CD4-positive, alpha-beta T cell (primary cell): ENCODE measurements at regions not wholly inside any gene's neighbourhood (a gene's known extent, or its start where the extent isn't known, plus 50 kb on each side); places are given as distances from the start of the nearest gene placed in this dataset.

ENCODE experiments used
- ATAC-seq: fragments of 200-7000 bp; cut with Tn5 transposase; one replicate; pipeline ENCODE4 v1.10.0; 2022; ENCODE audit warnings: mild to moderate bottlenecking; ENCODE audit not compliant: poor library complexity
- CTCF ChIA-PET: fragments of 350-600 bp; sonication (Branson Sonifier 250); formaldehyde crosslinking; loops from one replicate; lab custom pipeline; 2021; ENCODE audit warnings: antibody characterized with exemption, inconsistent platforms; lab: Charles Lee
- POLR2A ChIA-PET: fragments of 350-600 bp; sonication (Branson Sonifier 250); formaldehyde crosslinking; loops from one replicate; lab custom pipeline; 2021; ENCODE audit warnings: antibody characterized with exemption, inconsistent platforms; lab: Charles Lee
- DNase-seq, 14 experiments: peaks; one replicate each; pipeline ENCODE4 v3.0.0-alpha.2; 2013 to 2020; ENCODE audit warnings: mixed read lengths in 2 of 14
- H3K27ac ChIP-seq, 2 donors: one replicate each; pipeline versions ENCODE4 v1.5.1 to v1.7.0; 2013; ENCODE audit warnings: low read length in 2 of 2, low read depth in 1 of 2, mild to moderate bottlenecking in 1 of 2
- H3K27me3 ChIP-seq, 2 experiments: 1 replicate in 1 of 2; 2 replicates in 1 of 2; pipeline versions ENCODE4 v1.6.1 to v1.7.0; 2013; ENCODE audit warnings: low read length in 2 of 2, control low read depth in 1 of 2, mild to moderate bottlenecking in 1 of 2, moderate library complexity in 1 of 2; ENCODE audit not compliant: insufficient read depth in 2 of 2, control insufficient read depth in 1 of 2
- H3K36me3 ChIP-seq: one replicate; pipeline ENCODE4 v1.6.1; 2013; ENCODE audit warnings: low read length, control low read depth; ENCODE audit not compliant: insufficient read depth
- H3K4me1 ChIP-seq: one replicate; pipeline ENCODE4 v1.6.1; 2013; ENCODE audit warnings: low read length, control low read depth; ENCODE audit not compliant: insufficient read depth
- H3K4me3 ChIP-seq: one replicate; pipeline ENCODE4 v1.5.1; 2013; ENCODE audit warnings: mild to moderate bottlenecking, low read length, moderate library complexity
- H3K9me3 ChIP-seq, 2 experiments: 1 replicate in 1 of 2; 2 replicates in 1 of 2; pipeline versions ENCODE4 v1.6.1 to v1.7.0; 2013; ENCODE audit warnings: low read length in 2 of 2, mild to moderate bottlenecking in 2 of 2, control low read depth in 1 of 2, moderate library complexity in 1 of 2; ENCODE audit not compliant: control insufficient read depth in 1 of 2, insufficient read depth in 1 of 2
- H3K27ac Mint-ChIP-seq: one replicate; pipeline ENCODE4 v1.8.0; 2020; ENCODE audit warnings: mixed read lengths
- H3K27me3 Mint-ChIP-seq: one replicate; pipeline ENCODE4 v1.8.0; 2021; ENCODE audit warnings: mixed read lengths
- H3K36me3 Mint-ChIP-seq: one replicate; pipeline ENCODE4 v1.8.0; 2021; ENCODE audit warnings: low read depth, mixed read lengths
- H3K4me1 Mint-ChIP-seq: one replicate; pipeline ENCODE4 v1.8.0; 2021; ENCODE audit warnings: low read depth, mixed read lengths
- H3K4me3 Mint-ChIP-seq: one replicate; pipeline ENCODE4 v1.8.0; 2020; ENCODE audit warnings: mild to moderate bottlenecking, mixed read lengths
- H3K9me3 Mint-ChIP-seq: one replicate; pipeline ENCODE4 v1.8.0; 2020; ENCODE audit warnings: mixed read lengths
- intact Hi-C, 2 experiments: fragments of 100-400 bp; cut with DNase I in 1 of 2; cut with micrococcal nuclease in 1 of 2; formaldehyde crosslinking; loops; one replicate each; pipeline versions ENCODE4 v1.15.1 to v1.9.0; 2023 to 2025; cut with DNase I, micrococcal nuclease
- TF ChIP-seq, protein P1 (sequence below): fragments of 200-600 bp; IDR thresholded peaks from one replicate; pipeline ENCODE4 v1.8.0; 2022; ENCODE audit warnings: antibody characterized with exemption, mild to moderate bottlenecking

- Histone ChIP-seq H3K36me3 (no peaks in the 10 kb centered on the region), H3K4me1 (no peaks in the 10 kb centered on the region), H3K27ac (no peak overlapping the region), H3K27me3 (no peaks in the 10 kb centered on the region), H3K4me3 (no peak overlapping the region), H3K9me3 (no peaks in the 10 kb centered on the region)
- Mint-ChIP-seq H3K36me3 (no peaks in the 10 kb centered on the region), H3K27ac (no peak overlapping the region), H3K27me3 (no peaks in the 10 kb centered on the region), H3K4me3 (no peak overlapping the region), H3K9me3 (peaks cover 8% of the 10 kb centered on the region), H3K4me1 (no peaks in the 10 kb centered on the region)
- ATAC-seq (no peak), DNase-seq (no peak)
- TF ChIP-seq, protein P1, sequence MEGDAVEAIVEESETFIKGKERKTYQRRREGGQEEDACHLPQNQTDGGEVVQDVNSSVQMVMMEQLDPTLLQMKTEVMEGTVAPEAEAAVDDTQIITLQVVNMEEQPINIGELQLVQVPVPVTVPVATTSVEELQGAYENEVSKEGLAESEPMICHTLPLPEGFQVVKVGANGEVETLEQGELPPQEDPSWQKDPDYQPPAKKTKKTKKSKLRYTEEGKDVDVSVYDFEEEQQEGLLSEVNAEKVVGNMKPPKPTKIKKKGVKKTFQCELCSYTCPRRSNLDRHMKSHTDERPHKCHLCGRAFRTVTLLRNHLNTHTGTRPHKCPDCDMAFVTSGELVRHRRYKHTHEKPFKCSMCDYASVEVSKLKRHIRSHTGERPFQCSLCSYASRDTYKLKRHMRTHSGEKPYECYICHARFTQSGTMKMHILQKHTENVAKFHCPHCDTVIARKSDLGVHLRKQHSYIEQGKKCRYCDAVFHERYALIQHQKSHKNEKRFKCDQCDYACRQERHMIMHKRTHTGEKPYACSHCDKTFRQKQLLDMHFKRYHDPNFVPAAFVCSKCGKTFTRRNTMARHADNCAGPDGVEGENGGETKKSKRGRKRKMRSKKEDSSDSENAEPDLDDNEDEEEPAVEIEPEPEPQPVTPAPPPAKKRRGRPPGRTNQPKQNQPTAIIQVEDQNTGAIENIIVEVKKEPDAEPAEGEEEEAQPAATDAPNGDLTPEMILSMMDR = no peak
- ChIA-PET CTCF (interaction anchor here (0.7 kb wide), 1 partner anchor 43 kb away, joined by 3 read pairs; no protein-coding TSS in a partner anchor), POLR2A (no interaction called here)
- intact Hi-C loops = no loop called here
These were observed 357.6 kb downstream of the DSC3 start for GRCh38 chr18:30684825-30685481.

DNA sequence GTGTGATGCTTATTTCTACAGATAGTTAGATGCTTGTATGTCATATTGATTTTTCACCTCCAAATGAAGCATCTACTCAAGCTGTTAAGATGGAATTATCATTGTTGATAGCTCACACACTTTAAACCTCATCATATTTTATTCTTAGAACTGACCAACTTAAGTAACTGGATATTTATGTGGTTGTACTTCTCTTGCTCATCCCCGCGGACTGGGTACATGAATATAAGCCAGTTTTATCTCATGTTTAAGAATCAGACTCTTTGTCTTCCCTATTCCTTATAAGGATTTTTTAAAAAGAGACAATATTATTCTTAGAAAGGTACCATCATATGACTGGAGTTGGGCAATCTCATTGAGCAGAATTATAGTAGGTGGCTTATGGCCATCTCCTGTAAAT lies 358.7 kb downstream of the DSC3 start:
- peaks cover 8% of the 10 kb centered on the region for H3K9me3 Mint-ChIP-seq
- Histone ChIP-seq H3K4me1 (no peaks in the 10 kb centered on the region), H3K27me3 (no peaks in the 10 kb centered on the region), H3K36me3 (no peaks in the 10 kb centered on the region), H3K27ac (no peak overlapping the region), H3K4me3 (no peak overlapping the region), H3K9me3 (no peaks in the 10 kb centered on the region)
- ATAC-seq (no peak), DNase-seq (no peak)
- no peak overlapping the region for H3K27ac Mint-ChIP-seq
- intact Hi-C loops = no loop called here
- TF ChIP-seq, protein P1 = no peak
- CTCF ChIA-PET = no interaction called here
- no peaks in the 10 kb centered on the region for H3K36me3 Mint-ChIP-seq
- no peak overlapping the region for H3K4me3 Mint-ChIP-seq
- POLR2A ChIA-PET = no interaction called here
- H3K4me1 Mint-ChIP-seq = no peaks in the 10 kb centered on the region
- H3K27me3 Mint-ChIP-seq = no peaks in the 10 kb centered on the region

DNA sequence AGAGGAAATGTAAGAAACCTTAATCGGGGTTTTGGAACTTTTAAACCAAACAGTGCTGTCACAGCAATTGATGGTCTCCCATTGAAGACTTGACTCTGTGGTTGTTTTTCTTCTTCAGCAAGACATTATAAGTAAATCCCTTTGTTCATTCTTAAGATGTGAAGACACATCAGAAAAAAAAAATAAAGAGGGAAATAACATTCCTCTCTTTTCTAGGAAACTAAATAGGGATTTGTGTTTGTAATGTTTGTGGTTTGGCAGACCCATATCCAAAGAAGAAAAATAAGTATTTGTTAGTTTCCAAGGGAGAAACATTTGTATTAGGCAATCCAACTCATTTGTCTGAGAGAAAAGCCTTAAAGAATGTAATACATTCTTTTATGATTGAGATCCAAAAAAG lies 359.9 kb downstream of the DSC3 start:
- Mint-ChIP-seq H3K36me3 (no peaks in the 10 kb centered on the region), H3K4me1 (no peaks in the 10 kb centered on the region), H3K27ac (no peak overlapping the region), H3K9me3 (peaks cover 4% of the 10 kb centered on the region), H3K27me3 (no peaks in the 10 kb centered on the region), H3K4me3 (no peak overlapping the region)
- H3K36me3 ChIP-seq = no peaks in the 10 kb centered on the region
- DNase-seq (no peak), ATAC-seq (no peak)
- no peak overlapping the region for H3K4me3 ChIP-seq
- intact Hi-C loops = no loop called here
- H3K9me3 ChIP-seq = no peaks in the 10 kb centered on the region
- H3K4me1 ChIP-seq = no peaks in the 10 kb centered on the region
- H3K27ac ChIP-seq = no peak overlapping the region
- ChIA-PET CTCF (no interaction called here), POLR2A (no interaction called here)
- no peaks in the 10 kb centered on the region for H3K27me3 ChIP-seq
- TF ChIP-seq, protein P1 = no peak
